Glutamatergic neuron (in vitro differentiated cells): ENCODE measurements at regions not wholly inside any gene's neighbourhood (a gene's known extent, or its start where the extent isn't known, plus 50 kb on each side); places are given as distances from the start of the nearest gene placed in this dataset.

Experiments
- DNase-seq: peaks from one replicate; pipeline ENCODE4 v3.0.0; 2022
- H3K27ac Mint-ChIP-seq: one replicate; pipeline ENCODE4 v1.8.0; 2020; ENCODE audit warnings: mild to moderate bottlenecking, mixed read lengths, inconsistent platforms; ENCODE audit not compliant: unreplicated experiment
- H3K27me3 Mint-ChIP-seq: one replicate; pipeline ENCODE4 v1.8.0; 2020; ENCODE audit warnings: mild to moderate bottlenecking, moderate library complexity, mixed read lengths, inconsistent platforms; ENCODE audit not compliant: unreplicated experiment
- H3K36me3 Mint-ChIP-seq: one replicate; pipeline ENCODE4 v1.8.0; 2020; ENCODE audit warnings: mild to moderate bottlenecking, mixed read lengths, inconsistent platforms; ENCODE audit not compliant: unreplicated experiment
- H3K4me1 Mint-ChIP-seq: one replicate; pipeline ENCODE4 v1.8.0; 2020; ENCODE audit warnings: mild to moderate bottlenecking, low read depth, mixed read lengths, inconsistent platforms; ENCODE audit not compliant: unreplicated experiment
- H3K4me3 Mint-ChIP-seq: one replicate; pipeline ENCODE4 v1.8.0; 2020; ENCODE audit warnings: mild to moderate bottlenecking, mixed read lengths, inconsistent platforms; ENCODE audit not compliant: unreplicated experiment
- H3K9me3 Mint-ChIP-seq: one replicate; pipeline ENCODE4 v1.8.0; 2020; ENCODE audit warnings: mild to moderate bottlenecking, moderate library complexity, mixed read lengths, inconsistent platforms; ENCODE audit not compliant: unreplicated experiment
- CTCF ChIP-seq: fragments of 200-600 bp; sonication (generic); IDR thresholded peaks from one replicate; pipeline ENCODE4 v1.5.0; 2021; ENCODE audit not compliant: partially characterized antibody, unreplicated experiment

- Mint-ChIP-seq H3K27ac (no peak overlapping the region), H3K36me3 (no peaks in the 10 kb centered on the region), H3K4me3 (no peak overlapping the region), H3K27me3 (no peaks in the 10 kb centered on the region), H3K9me3 (no peaks in the 10 kb centered on the region), H3K4me1 (no peaks in the 10 kb centered on the region)
- DNase-seq = no peak
- TF ChIP-seq CTCF = no peak
These were observed 85.4 kb upstream of the ZEB2 start for GRCh38 chr2:144605231-144605840.

- no peaks in the 10 kb centered on the region for H3K9me3 Mint-ChIP-seq
- H3K27ac Mint-ChIP-seq = no peak overlapping the region
- DNase-seq = no peak
These were observed 83.4 kb upstream of the ZEB2 start for GRCh38 chr2:144603334-144603733.

GRCh38 chr2:144598906-144599305 is 79.0 kb upstream of the ZEB2 start:
- H3K9me3 Mint-ChIP-seq = no peaks in the 10 kb centered on the region
- H3K27me3 Mint-ChIP-seq = peaks cover 2% of the 10 kb centered on the region
- peaks cover 12% of the 10 kb centered on the region for H3K4me1 Mint-ChIP-seq
- H3K27ac Mint-ChIP-seq = no peak overlapping the region
- H3K4me3 Mint-ChIP-seq = no peak overlapping the region
- DNase-seq = no peak
- TF ChIP-seq CTCF = no peak
- no peaks in the 10 kb centered on the region for H3K36me3 Mint-ChIP-seq

More at GRCh38 chr2:144603334-144603733, 83.4 kb upstream of the ZEB2 start:
- no peaks in the 10 kb centered on the region for H3K36me3 Mint-ChIP-seq
- H3K27me3 Mint-ChIP-seq = no peaks in the 10 kb centered on the region
- H3K4me3 Mint-ChIP-seq = no peak overlapping the region
- TF ChIP-seq CTCF = no peak
- no peaks in the 10 kb centered on the region for H3K4me1 Mint-ChIP-seq

GRCh38 chr2:144597894-144598593 is 78.1 kb upstream of the ZEB2 start:
- H3K4me1 Mint-ChIP-seq = peaks cover 12% of the 10 kb centered on the region

More at GRCh38 chr2:144597894-144598593, 78.1 kb upstream of the ZEB2 start:
- Mint-ChIP-seq H3K9me3 (no peaks in the 10 kb centered on the region), H3K27ac (no peak overlapping the region), H3K36me3 (no peaks in the 10 kb centered on the region), H3K4me3 (no peak overlapping the region), H3K27me3 (peaks cover 2% of the 10 kb centered on the region)
- TF ChIP-seq CTCF = no peak
- no peak for DNase-seq
